Erythroblast (primary cell): ENCODE measurements at regions not wholly inside any gene's neighbourhood (a gene's known extent, or its start where the extent isn't known, plus 50 kb on each side); places are given as distances from the start of the nearest gene placed in this dataset.

Experiments used
- GATA1 ChIP-seq: IDR thresholded peaks from 2 replicates; pipeline ENCODE4 v1.6.1; 2011; ENCODE audit warnings: low read depth, mild to moderate bottlenecking, control low read depth, low read length, moderate library complexity
- POLR2A ChIP-seq: IDR thresholded peaks from 2 replicates; pipeline ENCODE4 v1.6.1; 2011; ENCODE audit warnings: mild to moderate bottlenecking, low read length

DNA sequence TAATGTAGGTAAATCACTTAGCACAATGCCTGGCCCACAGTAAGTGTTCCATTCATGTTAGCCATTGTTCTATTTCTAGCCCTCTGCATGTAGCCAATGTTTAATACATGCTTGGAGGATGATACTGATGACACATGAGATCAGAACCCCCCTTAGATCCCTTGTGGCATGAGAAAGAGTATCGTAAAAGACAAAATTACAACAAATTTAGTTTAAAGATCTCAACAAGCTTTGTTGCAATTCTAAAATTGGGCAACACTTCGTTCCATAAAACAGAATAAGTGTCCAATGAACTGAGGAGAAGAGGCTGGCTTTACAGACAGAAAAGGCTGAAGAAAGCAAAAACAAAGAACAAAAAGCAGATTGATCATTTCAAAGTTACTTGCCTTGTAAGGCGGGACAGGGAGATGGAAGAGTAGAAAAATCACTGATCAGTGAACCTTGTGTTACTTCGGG is 148.7 kb upstream of the SLC1A4 start:
- TF ChIP-seq POLR2A (no peak), GATA1 (no peak)
